ENCODE measurements at regions not wholly inside any gene's neighbourhood (a gene's known extent, or its start where the extent isn't known, plus 50 kb on each side); places are given as distances from the start of the nearest gene placed in this dataset.

DNA sequence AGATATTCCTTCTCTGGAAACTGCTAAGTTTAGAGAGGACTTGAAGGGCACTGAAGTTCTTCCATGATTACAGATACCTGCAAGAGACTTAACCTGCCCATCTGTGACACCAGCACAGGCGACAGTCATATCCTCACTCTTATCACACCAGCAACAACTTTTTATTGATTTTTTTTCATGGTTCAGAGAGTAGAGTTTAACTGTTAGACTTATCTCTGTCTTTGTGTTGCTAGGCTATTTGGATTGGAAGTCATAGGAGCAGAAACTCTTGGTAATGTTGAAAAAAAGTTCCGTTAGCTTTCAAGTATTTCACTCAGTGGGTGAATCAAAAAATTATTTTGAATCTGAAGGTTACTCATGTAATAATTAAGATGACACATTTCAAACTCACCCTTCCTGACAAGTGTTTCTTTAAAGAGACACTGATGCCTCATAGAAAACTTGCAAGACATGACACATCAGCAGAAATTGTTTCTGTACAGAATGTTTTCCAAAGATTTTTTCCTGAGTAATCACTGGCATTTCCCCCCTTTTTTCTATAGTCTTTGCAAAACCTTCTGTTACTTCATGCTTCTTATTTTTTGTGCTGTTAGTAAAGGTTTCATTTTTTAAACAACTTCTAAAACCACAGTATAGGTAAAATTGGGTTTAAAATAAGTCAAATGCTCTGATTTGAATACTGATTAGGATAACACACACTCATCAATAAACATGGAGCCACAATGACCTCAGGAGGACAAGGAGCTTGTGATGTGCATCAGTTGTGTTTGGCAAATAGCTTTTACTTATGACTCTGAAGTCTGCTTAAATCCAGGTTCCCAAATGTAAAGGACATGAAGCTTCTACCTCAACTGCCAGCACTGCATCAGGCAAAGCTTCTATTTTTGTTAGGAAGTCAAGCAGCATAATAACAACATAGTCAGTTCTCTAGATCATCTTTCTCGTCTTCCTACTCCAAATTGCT is 252.9 kb upstream of the MAN1A1 start:
- DNase-seq (ENCODE audit: low read depth), result peak; percentile 40

GRCh38 chr6:119598883-119599282 is 249.3 kb upstream of the MAN1A1 start:
- no peak for DNase-seq (ENCODE audit: low read depth)

GRCh38 chr6:119594907-119595306 is 245.3 kb upstream of the MAN1A1 start:
- no peak for DNase-seq (ENCODE audit: low read depth)

GRCh38 chr6:119591235-119591634 is 241.7 kb upstream of the MAN1A1 start:
- no peak for DNase-seq (ENCODE audit: low read depth)

DNA sequence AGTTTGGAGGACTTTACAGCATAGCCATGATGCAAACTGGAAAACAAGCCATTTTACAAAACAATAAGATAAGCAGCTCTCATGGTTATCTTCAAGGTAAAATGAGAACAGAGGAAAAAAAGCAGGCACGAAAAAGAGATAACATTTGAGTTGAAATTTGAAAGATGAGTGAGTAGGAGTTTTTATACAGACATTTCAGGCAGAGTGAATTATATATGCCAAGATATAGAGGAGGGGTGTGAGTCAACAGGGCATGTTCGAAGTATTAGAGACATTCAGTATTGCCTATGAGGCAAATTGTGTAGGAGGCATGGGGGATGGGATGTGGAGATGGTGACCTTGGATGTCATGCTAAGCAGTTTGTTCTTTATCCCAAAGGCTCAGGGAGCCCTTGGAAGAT is 240.5 kb upstream of the MAN1A1 start:
- no peak for DNase-seq (ENCODE audit: low read depth)

DNA sequence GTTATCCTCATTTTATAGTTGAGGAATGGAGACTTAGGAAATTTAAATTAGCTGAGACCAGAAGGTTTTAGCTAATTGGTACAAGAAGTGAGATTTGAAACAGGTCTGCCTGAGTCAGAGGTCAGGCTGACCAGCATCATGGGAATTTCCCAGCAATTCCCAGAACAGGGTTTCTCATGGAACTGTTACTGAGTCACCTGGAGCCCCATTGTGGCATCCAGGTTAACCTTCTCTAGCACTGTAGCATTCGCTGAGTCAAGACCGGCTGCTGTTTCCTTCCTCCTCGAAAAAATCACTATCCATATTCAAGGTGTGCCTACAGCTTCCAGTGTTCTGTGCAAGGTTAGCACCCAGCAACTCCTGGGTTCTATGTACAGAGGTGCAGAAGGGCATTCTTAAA is 238.0 kb upstream of the MAN1A1 start:
- no peak for DNase-seq (ENCODE audit: low read depth)

GRCh38 chr6:119586250-119586882 is 236.8 kb upstream of the MAN1A1 start:
- no peak for DNase-seq (ENCODE audit: low read depth)

- no peak for DNase-seq (ENCODE audit: low read depth)
These were observed 234.5 kb upstream of the MAN1A1 start for GRCh38 chr6:119584088-119584487.

DNA sequence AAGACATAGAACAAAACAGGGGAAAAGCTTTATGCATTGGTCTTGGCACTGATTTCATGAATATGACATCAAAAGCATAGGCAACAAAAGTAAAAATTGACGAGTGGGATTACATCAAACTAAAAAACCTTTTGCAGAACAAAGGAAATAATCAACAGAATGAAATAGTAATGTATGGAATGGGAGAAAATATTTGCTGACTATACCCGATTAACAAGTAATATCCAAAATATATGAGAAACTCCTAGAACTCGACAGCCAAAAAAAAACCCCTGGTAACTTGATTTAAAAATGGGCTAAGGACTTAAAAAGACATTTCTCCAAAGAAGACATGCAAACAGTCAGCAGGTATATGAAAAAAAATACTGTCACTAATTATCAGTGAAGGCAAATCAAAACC is 231.7 kb upstream of the MAN1A1 start:
- DNase-seq (ENCODE audit: low read depth), result no peak

DNA sequence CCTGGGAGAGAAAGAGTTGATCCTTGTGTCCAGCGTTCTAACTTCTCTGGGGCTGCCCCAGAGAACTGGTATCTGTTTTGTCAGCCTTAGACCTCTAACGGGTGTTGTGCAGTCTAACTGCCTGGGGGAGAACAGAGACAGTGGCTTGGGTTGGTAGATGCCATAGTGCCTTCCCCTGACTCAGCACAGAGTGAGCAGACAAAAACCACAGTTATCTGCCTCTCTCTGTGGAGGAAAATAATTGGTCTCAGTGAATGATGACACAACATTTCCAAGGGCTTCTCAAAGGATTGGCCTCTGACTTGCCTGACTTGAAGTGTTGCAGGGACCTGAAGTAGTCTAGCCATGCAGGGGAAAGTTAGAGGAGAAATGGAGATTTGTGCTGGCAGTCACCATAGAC is 226.2 kb upstream of the MAN1A1 start:
- DNase-seq (ENCODE audit: low read depth), result peak; percentile 42

DNA sequence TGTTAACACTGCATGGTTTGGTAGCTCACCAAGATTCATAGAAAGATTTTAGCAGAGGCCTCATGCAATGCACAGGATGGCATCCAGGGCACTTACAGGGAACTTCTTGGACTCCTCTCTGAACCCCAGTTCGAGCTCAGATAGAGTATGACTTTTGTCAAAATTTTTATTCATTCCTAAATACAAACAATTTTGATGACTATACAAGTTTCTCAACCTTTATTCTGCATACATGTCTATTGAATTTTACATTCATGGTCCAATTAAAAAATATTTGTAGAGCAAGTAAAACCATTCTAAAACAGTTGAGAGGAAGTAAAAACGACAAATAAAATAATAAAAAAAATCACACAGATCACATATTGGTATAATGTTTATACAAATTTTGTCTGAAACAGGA is 219.0 kb upstream of the MAN1A1 start:
- no peak for DNase-seq (ENCODE audit: low read depth)

DNA sequence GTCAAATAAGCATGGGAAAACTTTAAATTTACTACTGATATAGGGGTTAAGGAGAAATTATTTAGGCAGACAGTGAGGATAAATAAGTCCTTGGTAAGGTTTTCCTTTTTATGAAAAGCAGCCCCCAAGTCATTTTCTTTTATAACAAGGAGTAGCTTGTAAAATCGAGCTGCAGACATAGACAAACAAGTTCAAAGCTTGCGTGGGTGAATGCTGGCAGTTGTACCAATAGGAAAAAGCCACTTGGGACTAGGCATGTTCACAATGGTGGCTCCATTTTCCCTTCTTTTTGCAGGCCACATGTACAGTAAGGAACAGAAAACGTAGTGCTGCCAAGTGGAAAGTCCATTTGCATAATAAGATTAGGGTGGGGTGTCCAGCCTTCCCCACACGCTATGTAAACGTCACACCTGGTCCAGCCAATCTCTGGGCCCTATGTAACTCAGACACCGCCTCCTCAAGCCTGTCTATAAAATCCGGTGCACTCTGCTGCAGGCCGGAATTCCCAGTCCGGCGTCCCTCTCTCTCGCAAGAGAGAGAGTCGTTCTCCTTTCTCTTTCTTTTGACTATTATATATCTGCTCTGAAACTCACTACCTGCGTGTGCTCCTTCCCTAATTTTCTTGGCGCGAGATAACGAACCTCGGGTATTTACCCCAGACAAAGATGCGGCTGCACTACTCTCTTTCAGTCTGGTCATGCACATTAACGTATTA is 217.1 kb upstream of the MAN1A1 start:
- DNase-seq (ENCODE audit: low read depth), result no peak

DNA sequence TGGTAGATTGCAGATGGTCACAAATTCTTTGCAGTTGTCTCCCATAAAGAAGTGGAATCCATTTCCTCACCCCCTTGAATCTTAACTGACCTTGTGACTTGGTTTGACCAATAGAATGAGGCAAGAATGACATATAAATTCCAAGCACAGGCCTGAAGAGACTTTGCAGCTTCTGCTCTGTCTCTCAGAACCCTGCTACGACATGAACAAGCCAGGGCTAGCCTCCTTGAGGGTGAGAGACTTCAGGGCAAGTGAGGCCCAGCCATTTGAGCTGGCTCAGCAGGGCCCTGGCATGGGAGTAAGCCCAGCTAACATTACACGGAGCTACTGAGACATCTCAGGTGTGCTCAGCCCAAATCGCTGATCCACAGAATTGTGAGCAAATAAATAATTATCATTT is 216.3 kb upstream of the MAN1A1 start:
- no peak for DNase-seq (ENCODE audit: low read depth)

DNA sequence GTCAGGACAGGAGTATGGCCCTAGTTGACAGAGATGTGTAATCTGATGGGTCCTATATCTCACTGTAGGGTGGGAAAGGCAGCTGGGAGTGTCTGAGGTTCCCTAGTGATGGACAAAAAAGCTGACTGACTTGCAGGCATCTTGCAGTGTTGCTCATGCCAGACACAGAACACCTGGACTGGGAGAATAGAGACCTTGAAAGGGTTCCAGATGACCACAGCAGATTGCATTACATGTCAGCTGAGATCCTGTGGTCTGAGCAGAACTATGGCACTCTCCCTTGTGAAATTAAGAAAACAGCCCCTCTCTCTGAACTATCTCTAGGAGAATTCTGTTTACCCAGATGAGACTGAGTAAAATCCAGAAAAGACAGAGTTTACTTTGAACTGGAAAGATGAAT is 212.6 kb upstream of the MAN1A1 start:
- DNase-seq (ENCODE audit: low read depth), result no peak

GRCh38 chr6:119559586-119559985 is 210.0 kb upstream of the MAN1A1 start:
- DNase-seq (ENCODE audit: low read depth), result no peak

- DNase-seq (ENCODE audit: low read depth), result no peak
These were observed 207.7 kb upstream of the MAN1A1 start for GRCh38 chr6:119557239-119557638.

DNA sequence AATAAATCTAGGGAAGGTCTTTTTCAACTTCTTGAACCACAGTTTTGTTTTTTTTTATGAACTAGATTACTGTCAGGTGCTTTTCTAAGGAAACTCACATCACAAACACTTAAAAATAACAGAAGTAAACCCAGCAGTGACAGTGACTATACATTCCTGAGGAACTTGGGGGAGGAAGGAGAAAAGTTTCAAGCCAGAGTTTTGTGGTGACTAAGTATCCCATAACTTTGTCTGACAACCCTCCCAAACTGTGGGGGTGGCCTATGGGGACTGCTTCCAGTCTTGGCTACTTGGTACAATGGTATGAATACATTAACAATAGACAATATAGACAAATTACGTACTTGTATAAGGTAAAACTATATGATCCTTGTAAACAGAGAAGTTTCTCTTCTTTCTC is 202.5 kb upstream of the MAN1A1 start:
- DNase-seq (ENCODE audit: low read depth), result no peak

DNA sequence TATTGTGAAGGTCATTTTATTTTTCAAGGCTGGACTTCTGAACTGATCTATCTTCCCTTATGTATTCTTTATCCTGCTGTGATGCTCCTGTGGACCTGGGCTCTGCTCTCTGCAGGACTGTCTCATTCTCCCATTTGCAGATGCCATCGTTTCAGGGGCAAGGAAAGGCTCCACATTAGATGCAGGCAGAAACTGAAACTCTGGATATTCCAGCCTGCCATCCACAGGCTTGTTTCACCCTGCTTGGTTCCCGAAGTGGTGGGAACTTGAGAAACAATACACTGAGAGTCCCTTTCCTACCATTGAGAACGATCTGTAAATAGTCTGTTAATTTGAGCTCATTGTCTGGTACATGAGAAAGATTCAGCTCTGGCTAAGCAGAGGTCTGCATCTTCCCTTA is 197.5 kb upstream of the MAN1A1 start:
- DNase-seq (ENCODE audit: low read depth), result no peak

GRCh38 chr6:119545245-119545644 is 195.7 kb upstream of the MAN1A1 start:
- DNase-seq (ENCODE audit: low read depth), result no peak

DNA sequence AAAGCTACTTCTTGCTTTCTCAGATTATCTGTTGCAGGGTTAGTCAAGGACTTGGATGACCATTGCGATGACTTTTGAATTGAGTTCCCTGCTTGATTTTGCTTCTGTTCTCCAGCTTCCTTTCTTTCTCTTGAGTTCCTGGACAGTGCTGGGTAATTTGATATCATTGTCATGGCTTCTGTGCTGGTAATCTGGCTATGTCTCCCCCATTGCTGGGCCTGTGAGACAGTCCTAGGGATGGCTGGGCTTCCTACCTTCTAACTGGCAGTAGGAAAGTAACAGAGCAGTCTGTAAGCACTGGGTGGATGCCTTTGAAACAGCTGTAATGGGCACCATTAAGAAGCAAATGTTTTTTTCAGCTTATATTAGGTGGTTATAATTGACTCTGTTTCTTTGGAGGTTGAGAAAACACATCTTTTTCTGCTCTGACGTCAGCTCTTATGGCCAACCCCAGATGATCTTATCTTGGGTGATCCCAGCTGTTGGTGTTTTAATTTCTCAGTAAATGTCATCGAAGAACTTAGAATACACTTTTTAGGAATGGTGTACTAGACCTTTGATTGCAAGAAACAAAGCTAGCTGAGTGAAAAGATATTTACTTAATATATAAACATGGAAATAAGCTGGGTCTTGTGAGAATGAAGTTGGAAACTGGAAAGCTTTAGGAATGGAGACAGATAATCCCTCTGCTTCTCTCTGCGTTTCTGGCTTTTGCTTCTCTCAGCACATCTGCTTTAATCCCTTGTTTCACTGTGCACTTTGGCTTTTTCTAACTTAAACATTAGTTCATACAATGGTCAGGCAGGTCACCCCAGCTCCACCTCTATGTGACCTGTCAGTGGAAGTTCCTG is 195.0 kb upstream of the MAN1A1 start:
- DNase-seq (ENCODE audit: low read depth), result no peak

DNA sequence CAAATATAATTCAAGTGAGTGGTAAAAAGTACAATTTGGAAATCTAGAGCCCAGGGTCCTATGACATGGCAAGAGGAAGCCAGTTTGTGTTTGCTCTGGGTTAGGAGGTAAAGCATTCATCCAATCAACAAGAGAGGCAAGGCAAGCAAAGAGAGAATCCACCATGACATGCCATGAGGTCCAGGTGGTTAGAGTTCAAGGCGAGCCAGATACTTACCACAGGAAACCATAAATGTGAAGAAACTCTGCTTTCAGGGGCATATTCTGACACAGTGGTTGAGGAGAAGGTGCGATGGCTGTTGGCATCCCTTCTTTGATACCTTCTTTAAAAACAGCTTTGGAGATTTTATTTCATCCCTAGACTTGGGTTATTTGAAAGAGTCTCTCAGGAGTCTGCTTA is 193.8 kb upstream of the MAN1A1 start:
- DNase-seq (ENCODE audit: low read depth), result no peak

DNA sequence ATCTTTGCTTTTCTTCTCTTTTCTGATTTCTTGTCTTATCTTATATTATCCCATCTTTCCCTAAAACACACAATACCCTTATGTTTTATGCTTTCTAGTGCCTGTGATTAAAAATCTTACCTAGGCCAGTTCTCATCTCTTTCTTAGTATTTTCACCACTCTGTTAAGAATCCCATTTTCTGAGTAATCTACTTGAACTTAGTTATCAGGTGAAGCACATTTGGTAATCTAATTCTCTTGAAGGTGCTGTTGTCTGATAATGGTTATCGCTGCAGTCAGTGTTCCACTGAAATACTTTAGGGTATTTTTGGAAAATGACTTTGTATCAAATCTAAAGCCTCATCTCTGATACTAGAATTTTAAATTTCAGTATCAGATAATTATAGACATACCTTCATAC is 192.5 kb upstream of the MAN1A1 start:
- DNase-seq (ENCODE audit: low read depth), result no peak

Measured in fibroblast of gingiva (primary cell).